Esophagus squamous epithelium (tissue), 5 donors: ENCODE measurements at regions not wholly inside any gene's neighbourhood (a gene's known extent, or its start where the extent isn't known, plus 50 kb on each side); places are given as distances from the start of the nearest gene placed in this dataset.

Experiments used
- DNase-seq: peaks from one replicate; lab custom pipeline; 2025; lab: John Stamatoyannopoulos, UW
- H3K27ac ChIP-seq, 4 donors: fragments of 200-600 bp; sonication (generic); one replicate each; pipeline ENCODE4 v1.5.1; 2016 to 2019; ENCODE audit warnings: mild to moderate bottlenecking in 1 of 4
- H3K27me3 ChIP-seq, 4 donors: fragments of 200-600 bp; sonication (generic); 1 replicate in 3 of 4; 2 replicates in 1 of 4; pipeline versions ENCODE4 v1.5.1 to v1.6.0; 2017 to 2021; ENCODE audit warnings: antibody characterized with exemption in 1 of 4
- H3K36me3 ChIP-seq, 3 donors: fragments of 200-600 bp; sonication (generic); one replicate each; pipeline ENCODE4 v1.5.1; 2016 to 2019
- H3K4me1 ChIP-seq, 3 donors: fragments of 200-600 bp; sonication (generic); one replicate each; pipeline ENCODE4 v1.5.1; 2017 to 2019
- H3K4me3 ChIP-seq, 4 donors: fragments of 200-600 bp; sonication (generic); 1 replicate in 3 of 4; 2 replicates in 1 of 4; pipeline ENCODE4 v1.5.1; 2016 to 2019; ENCODE audit warnings: mild to moderate bottlenecking in 2 of 4, moderate library complexity in 1 of 4
- H3K9me3 ChIP-seq, 3 donors: fragments of 200-600 bp; sonication (generic); one replicate each; pipeline ENCODE4 v1.5.1; 2016 to 2019
- POLR2A ChIP-seq, 4 donors: fragments of 450-650 bp; IDR thresholded peaks; one replicate each; pipeline ENCODE4 v1.6.1; 2017; ENCODE audit warnings: antibody characterized with exemption in 4 of 4, mild to moderate bottlenecking in 4 of 4, moderate library complexity in 3 of 4
- WGBS, 2 donors: methylation state at CpG; one replicate each; pipeline ENCODE4 v1.1.5; 2018; 5-methylcytosine and 5-hydroxymethylcytosine counted together
- intact Hi-C: fragments of 100-400 bp; cut with DNase I; formaldehyde crosslinking; loops from one replicate; pipeline ENCODE4 v1.15.0; 2022
- TF ChIP-seq, protein P1 (sequence below), 6 experiments: fragments of 450-650 bp in 4 of 6; fragments of 200-600 bp in 2 of 6; sonication (generic) in 2 of 6; IDR thresholded peaks; one replicate each; pipeline ENCODE4 v1.5.1; 2016 to 2019; ENCODE audit warnings: antibody characterized with exemption in 6 of 6, mild to moderate bottlenecking in 4 of 6, moderate library complexity in 4 of 6
- donor health status: DM: yes; HTN: yes; CAD: no.

DNA sequence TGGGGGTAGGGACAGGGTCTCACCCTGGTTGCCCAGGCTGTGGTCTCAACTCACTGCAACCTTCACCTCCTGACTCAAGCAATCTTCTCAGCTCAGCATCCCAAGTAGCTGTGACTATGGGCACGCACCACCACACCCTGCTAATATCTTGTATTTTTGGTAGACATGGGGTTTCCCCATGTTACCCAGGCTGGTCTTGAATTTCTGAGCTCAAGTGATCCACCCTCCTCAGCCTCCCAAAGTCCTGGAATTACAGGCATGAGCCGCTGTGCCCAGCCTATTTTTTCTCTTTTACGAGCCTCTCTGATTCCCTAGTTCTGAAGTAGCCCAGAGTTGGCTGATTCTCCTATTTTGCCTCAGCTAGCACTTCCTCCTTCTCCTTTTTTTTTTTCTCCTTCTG is 83.6 kb downstream of the ZNF280B start:
- no peaks in the 10 kb centered on the region for H3K36me3 ChIP-seq
- H3K4me3 ChIP-seq = no peak overlapping the region
- TF ChIP-seq POLR2A (IDR thresholded peaks at IDR 0.05) = no peak
- TF ChIP-seq, protein P1, sequence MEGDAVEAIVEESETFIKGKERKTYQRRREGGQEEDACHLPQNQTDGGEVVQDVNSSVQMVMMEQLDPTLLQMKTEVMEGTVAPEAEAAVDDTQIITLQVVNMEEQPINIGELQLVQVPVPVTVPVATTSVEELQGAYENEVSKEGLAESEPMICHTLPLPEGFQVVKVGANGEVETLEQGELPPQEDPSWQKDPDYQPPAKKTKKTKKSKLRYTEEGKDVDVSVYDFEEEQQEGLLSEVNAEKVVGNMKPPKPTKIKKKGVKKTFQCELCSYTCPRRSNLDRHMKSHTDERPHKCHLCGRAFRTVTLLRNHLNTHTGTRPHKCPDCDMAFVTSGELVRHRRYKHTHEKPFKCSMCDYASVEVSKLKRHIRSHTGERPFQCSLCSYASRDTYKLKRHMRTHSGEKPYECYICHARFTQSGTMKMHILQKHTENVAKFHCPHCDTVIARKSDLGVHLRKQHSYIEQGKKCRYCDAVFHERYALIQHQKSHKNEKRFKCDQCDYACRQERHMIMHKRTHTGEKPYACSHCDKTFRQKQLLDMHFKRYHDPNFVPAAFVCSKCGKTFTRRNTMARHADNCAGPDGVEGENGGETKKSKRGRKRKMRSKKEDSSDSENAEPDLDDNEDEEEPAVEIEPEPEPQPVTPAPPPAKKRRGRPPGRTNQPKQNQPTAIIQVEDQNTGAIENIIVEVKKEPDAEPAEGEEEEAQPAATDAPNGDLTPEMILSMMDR (IDR thresholded peaks at IDR 0.05) = no peak
- no peak overlapping the region for H3K27ac ChIP-seq
- peaks cover 0 to 93% (median 0%) of the 10 kb centered on the region in 4 donors for H3K27me3 ChIP-seq
- no peaks in the 10 kb centered on the region for H3K9me3 ChIP-seq
- H3K4me1 ChIP-seq = no peaks in the 10 kb centered on the region
- WGBS, 2 donors = 85 to 86% methylated on average over 3 of the region's 3 CpGs
- no peak for DNase-seq
- intact Hi-C loops = no loop called here

- peaks cover 0 to 93% (median 0%) of the 10 kb centered on the region in 4 donors for H3K27me3 ChIP-seq
- no peak for DNase-seq
- TF ChIP-seq, protein P1 (IDR thresholded peaks at IDR 0.05) = no peak
Measured at GRCh38 chr22:22425356-22425755, 83.2 kb downstream of the ZNF280B start.

DNA sequence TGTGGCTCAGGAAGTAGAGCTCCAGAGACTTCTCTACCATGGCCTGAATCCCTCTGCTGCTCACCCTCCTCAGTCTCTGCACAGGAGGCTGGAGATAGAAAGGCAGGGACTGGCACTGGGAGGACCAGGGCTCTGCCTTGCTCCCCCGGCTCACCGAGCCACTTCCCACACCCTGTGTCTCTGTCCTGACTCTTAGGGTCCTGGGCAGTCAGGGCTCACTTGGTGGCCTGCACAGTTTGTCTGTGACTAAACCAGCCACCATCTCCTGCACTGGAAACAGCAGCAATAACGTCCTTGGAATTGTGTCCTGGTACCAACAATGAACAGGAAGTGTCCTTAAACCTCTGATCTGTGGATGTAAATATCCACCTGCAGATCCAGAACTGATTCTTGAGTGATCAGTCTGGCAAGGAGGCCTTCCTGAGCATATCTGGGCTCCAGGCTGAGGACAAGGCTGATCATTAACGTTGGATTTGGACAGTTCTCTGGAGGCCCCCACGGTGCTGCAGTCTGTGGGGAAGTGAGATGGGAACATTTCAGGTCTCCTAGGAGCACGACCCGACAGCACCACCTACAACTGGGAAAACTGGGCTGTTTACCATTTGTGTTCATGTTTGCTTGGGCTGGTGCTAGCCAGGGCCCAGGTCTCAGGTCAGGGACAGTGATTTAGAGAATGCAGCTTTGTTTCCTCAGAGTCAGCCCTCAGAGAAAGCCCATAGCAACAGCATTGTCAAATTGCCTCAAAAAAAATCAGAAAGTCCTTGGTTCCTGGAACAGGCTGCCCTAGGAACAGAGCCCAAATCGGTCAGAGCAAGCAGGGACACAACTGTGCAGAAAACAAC is 82.5 kb downstream of the ZNF280B start:
- 49 to 50% methylated on average over 4 to 6 of the region's 8 CpGs for WGBS, 2 donors

More at GRCh38 chr22:22425356-22425755, 83.2 kb downstream of the ZNF280B start:
- H3K4me1 ChIP-seq = no peaks in the 10 kb centered on the region
- no peaks in the 10 kb centered on the region for H3K9me3 ChIP-seq
- no peak overlapping the region for H3K4me3 ChIP-seq
- intact Hi-C loops = no loop called here
- no peaks in the 10 kb centered on the region for H3K36me3 ChIP-seq
- H3K27ac ChIP-seq = no peak overlapping the region
- WGBS, 2 donors = 67% methylated on average over 1 of the region's 1 CpG; no CpG with 5 or more reads in 1 of the 2 donors

GRCh38 chr22:22427542-22428065 is 80.9 kb downstream of the ZNF280B start:
- intact Hi-C loops = no loop called here
- Histone ChIP-seq H3K36me3 (no peaks in the 10 kb centered on the region), H3K4me1 (no peaks in the 10 kb centered on the region), H3K4me3 (no peak overlapping the region), H3K27me3 (peaks cover 0 to 90% (median 0%) of the 10 kb centered on the region in 4 donors), H3K27ac (no peak overlapping the region), H3K9me3 (no peaks in the 10 kb centered on the region)
- WGBS, 2 donors = 63 to 80% methylated on average over 2 of the region's 4 CpGs
- DNase-seq = no peak
- TF ChIP-seq, protein P1 (IDR thresholded peaks at IDR 0.05) = no peak
- no peak for TF ChIP-seq POLR2A (IDR thresholded peaks at IDR 0.05)

More for the DNA sequence above, 82.5 kb downstream of the ZNF280B start:
- no peak overlapping the region for H3K27ac ChIP-seq
- no peaks in the 10 kb centered on the region for H3K36me3 ChIP-seq
- peaks cover 0 to 93% (median 0%) of the 10 kb centered on the region in 4 donors for H3K27me3 ChIP-seq
- H3K4me3 ChIP-seq = no peak overlapping the region
- DNase-seq = no peak
- no peaks in the 10 kb centered on the region for H3K4me1 ChIP-seq
- no peak for TF ChIP-seq POLR2A (IDR thresholded peaks at IDR 0.05)
- TF ChIP-seq, protein P1 (IDR thresholded peaks at IDR 0.05) = no peak
- no peaks in the 10 kb centered on the region for H3K9me3 ChIP-seq
- intact Hi-C loops = no loop called here
